ENCODE measurements at regions not wholly inside any gene's neighbourhood (a gene's known extent, or its start where the extent isn't known, plus 50 kb on each side); places are given as distances from the start of the nearest gene placed in this dataset.

GRCh38 chr9:102550886-102551285, 444.2 kb upstream of the CYLC2 start:
- no peak for TF ChIP-seq CTCF (IDR thresholded peaks at IDR 0.05; ENCODE audit: low read depth, low read length, poor library complexity, severe bottlenecking)
- no peak for TF ChIP-seq EZH2phosphoT487 (IDR thresholded peaks at IDR 0.05; ENCODE audit: borderline replicate concordance, low read length)

Data from DOHH2 (cell line).